WERI-Rb-1 (cell line): ENCODE measurements at regions not wholly inside any gene's neighbourhood (a gene's known extent, or its start where the extent isn't known, plus 50 kb on each side); places are given as distances from the start of the nearest gene placed in this dataset.

Source experiments
- DNase-seq: peaks from one replicate; pipeline ENCODE4 v3.0.0-alpha.2; 2020
- H3K27ac ChIP-seq: fragments of 250-450 bp; sonication (Bioruptor Pico); 2 replicates; pipeline ENCODE4 v1.5.1; 2020; ENCODE audit warnings: mild to moderate bottlenecking, moderate library complexity
- H3K27me3 ChIP-seq: fragments of 250-450 bp; sonication (Bioruptor Pico); 2 replicates; pipeline ENCODE4 v1.5.1; 2021; ENCODE audit warnings: mild to moderate bottlenecking, low read depth, moderate library complexity; ENCODE audit not compliant: insufficient read depth, severe bottlenecking
- H3K36me3 ChIP-seq: fragments of 250-450 bp; sonication (Bioruptor Pico); 2 replicates; pipeline ENCODE4 v1.5.1; 2020; ENCODE audit warnings: mild to moderate bottlenecking, moderate library complexity
- H3K4me3 ChIP-seq: 2 replicates; pipeline ENCODE4 v1.5.1; 2011; ENCODE audit warnings: low read depth, mild to moderate bottlenecking, control low read depth, low read length
- H3K9me3 ChIP-seq: fragments of 250-450 bp; sonication (Bioruptor Pico); 2 replicates; pipeline ENCODE4 v1.5.1; 2021; ENCODE audit warnings: mild to moderate bottlenecking, moderate library complexity; ENCODE audit not compliant: severe bottlenecking
- TF ChIP-seq, protein P1 (sequence below): IDR thresholded peaks from 2 replicates; pipeline ENCODE4 v1.5.1; 2011; ENCODE audit warnings: low read depth, mild to moderate bottlenecking, control low read depth, inconsistent platforms, low read length

DNA sequence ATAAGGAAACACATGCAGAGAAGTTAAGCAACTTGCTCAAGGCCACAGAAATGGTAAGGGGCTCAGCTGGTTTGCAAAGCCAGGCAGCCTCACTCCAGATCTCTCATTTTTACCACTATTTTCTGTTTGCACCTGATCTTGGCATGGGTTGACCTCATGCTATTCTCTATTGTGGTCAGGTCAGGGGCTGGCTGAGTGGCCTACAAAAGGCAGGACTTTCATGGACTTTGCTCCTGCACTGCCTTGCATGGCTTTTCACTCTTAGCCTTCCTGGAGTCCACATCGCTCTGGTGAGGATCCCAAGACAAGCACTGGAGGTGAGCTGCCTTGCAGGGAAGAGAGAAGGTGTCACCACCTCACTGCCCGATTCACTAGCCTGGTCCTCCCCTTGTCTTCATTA is 56.8 kb upstream of the CSF3R start:
- no peak overlapping the region for H3K4me3 ChIP-seq
- DNase-seq = no peak
- no peaks in the 10 kb centered on the region for H3K36me3 ChIP-seq
- H3K27ac ChIP-seq = no peak overlapping the region
- H3K27me3 ChIP-seq = no peaks in the 10 kb centered on the region
- no peaks in the 10 kb centered on the region for H3K9me3 ChIP-seq
- TF ChIP-seq, protein P1, sequence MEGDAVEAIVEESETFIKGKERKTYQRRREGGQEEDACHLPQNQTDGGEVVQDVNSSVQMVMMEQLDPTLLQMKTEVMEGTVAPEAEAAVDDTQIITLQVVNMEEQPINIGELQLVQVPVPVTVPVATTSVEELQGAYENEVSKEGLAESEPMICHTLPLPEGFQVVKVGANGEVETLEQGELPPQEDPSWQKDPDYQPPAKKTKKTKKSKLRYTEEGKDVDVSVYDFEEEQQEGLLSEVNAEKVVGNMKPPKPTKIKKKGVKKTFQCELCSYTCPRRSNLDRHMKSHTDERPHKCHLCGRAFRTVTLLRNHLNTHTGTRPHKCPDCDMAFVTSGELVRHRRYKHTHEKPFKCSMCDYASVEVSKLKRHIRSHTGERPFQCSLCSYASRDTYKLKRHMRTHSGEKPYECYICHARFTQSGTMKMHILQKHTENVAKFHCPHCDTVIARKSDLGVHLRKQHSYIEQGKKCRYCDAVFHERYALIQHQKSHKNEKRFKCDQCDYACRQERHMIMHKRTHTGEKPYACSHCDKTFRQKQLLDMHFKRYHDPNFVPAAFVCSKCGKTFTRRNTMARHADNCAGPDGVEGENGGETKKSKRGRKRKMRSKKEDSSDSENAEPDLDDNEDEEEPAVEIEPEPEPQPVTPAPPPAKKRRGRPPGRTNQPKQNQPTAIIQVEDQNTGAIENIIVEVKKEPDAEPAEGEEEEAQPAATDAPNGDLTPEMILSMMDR = no peak

DNA sequence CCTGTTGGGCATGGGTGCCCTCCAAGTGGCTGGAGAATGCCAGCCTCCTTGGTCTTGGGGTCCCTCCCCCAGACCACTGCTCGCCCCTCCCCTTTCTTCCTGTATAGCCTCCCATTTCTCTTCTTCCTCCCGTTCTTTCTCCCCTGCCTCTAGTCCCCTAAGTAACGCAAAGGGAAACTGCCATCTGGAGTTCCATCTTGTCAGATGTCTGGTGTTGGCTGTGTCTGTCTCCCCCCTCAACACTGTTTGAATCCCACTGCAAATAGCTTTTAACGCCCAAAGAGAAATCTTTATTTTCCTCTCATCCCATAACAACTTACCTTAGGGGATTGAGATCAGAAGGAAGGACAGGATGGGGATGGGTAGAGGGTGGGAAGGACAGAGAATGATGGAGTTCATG is 55.3 kb upstream of the CSF3R start:
- no peaks in the 10 kb centered on the region for H3K27me3 ChIP-seq
- TF ChIP-seq, protein P1 = no peak
- no peaks in the 10 kb centered on the region for H3K36me3 ChIP-seq
- no peak overlapping the region for H3K4me3 ChIP-seq
- H3K27ac ChIP-seq = no peak overlapping the region
- H3K9me3 ChIP-seq = no peaks in the 10 kb centered on the region
- no peak for DNase-seq

DNA sequence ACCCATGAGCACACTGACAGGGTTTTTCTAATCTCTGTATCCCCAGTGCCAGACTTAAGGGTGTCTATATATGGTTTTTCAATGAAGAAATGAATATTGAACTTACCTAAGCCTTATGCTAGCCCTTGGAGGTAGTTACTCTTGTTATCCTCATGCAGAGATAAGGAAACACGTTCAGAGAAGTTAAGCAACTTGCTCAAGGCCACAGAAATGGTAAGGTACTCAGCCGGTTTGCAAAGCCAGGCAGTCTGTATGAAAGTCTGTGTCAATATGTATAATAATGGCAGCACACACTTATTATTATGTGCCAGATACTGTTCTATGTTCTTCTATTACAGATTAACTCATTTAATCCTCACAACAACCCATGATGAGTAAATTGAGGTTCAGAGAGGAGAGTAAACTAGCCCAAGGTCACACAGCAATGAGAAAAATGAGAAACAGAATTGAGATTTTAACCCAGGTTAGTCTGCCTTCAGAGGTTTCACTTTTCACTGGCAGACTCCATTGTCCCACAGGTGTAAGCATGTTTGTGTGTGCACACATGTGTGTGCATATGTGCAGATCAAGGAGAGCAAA is 54.6 kb upstream of the CSF3R start:
- Histone ChIP-seq H3K4me3 (no peak overlapping the region), H3K27ac (no peak overlapping the region), H3K36me3 (no peaks in the 10 kb centered on the region), H3K27me3 (no peaks in the 10 kb centered on the region), H3K9me3 (peaks cover 2% of the 10 kb centered on the region)
- DNase-seq = no peak
- TF ChIP-seq, protein P1 = no peak

DNA sequence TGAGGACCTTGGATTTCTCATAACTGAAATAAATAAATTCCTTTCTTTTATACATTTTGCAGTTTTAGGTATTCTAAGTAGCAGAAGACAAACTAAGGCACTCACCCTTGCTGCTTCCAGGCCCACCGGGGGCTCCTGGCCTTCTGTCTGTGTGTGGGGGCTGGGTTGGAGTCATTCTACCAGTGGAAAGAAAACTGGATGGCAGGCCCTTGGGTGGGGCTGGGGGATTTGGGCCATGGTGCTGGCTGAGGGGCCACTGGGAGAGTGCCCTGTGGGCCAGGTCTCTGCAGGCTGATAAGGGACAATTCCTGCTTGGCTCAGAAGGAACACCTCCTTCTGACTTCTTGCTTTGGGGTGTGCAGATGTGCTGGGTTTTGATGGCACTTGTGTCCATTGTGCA is 54.0 kb upstream of the CSF3R start:
- Histone ChIP-seq H3K27me3 (no peaks in the 10 kb centered on the region), H3K36me3 (no peaks in the 10 kb centered on the region), H3K4me3 (no peak overlapping the region), H3K9me3 (peaks cover 2% of the 10 kb centered on the region), H3K27ac (no peak overlapping the region)
- TF ChIP-seq, protein P1 = no peak
- no peak for DNase-seq

DNA sequence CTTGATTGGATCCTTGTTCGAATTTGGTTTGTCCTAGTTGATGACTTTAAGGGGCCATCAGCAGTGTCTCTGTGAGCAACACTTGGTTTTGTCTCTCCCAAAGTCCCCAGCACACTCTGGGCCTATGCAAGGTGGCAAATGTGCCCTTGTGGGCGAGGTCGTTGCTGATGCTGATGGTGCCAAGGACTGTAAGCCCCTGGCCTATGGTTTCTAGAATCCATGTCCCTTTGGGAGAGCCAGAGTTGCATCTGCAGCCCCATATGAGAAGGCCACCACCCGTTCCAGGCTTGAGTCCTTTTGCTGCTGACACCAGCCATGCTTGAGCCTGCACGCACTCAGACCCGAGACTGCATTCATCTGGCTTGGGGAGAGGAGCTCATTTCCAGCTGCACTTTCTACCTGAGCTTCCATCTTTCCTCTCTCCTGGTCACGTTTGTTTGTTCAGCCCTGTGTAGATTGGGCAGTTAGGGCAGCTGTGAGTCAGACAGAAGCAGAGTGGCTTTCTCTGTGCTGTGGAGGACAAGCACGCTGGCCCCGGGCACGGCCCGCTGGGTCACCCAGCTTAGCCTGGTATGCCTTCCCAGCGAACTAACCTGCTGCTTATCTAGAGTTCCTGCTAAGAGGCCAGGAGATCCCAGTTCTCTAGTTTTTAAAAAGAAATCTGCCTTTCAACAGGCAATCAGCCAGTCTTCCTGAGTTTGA is 52.1 kb upstream of the CSF3R start:
- H3K9me3 ChIP-seq = peaks cover 2% of the 10 kb centered on the region
- H3K27me3 ChIP-seq = no peaks in the 10 kb centered on the region
- no peak overlapping the region for H3K4me3 ChIP-seq
- H3K27ac ChIP-seq = no peak overlapping the region
- TF ChIP-seq, protein P1 = no peak
- DNase-seq = no peak
- H3K36me3 ChIP-seq = no peaks in the 10 kb centered on the region

DNA sequence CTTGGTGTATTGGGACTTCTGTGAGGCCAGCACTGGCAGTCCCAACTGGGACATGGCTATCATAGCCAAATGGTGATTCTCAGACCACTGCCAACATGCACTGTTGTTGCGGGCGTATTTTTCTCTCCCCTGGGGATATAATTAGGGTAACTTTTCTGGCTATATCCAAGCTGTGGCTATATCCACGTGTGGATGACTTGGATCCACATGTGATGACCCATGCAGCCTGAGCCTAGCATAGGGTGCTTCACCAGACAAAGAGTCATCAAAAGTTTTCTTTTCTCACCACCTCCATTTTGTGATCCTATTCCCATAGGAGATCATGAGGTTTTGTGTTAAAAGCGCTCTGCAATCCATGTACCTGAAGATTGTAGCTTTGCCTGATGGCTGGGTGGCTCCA is 51.2 kb upstream of the CSF3R start:
- no peaks in the 10 kb centered on the region for H3K36me3 ChIP-seq
- peaks cover 2% of the 10 kb centered on the region for H3K9me3 ChIP-seq
- TF ChIP-seq, protein P1 = no peak
- no peak overlapping the region for H3K27ac ChIP-seq
- no peak for DNase-seq
- no peaks in the 10 kb centered on the region for H3K27me3 ChIP-seq
- no peak overlapping the region for H3K4me3 ChIP-seq
